AG10803 (cell line): ENCODE measurements at regions not wholly inside any gene's neighbourhood (a gene's known extent, or its start where the extent isn't known, plus 50 kb on each side); places are given as distances from the start of the nearest gene placed in this dataset.

Source experiments
- DNase-seq: peaks from one replicate; pipeline ENCODE4 v3.0.0; 2010; ENCODE audit warnings: low read depth
- H3K4me3 ChIP-seq: 2 replicates; pipeline ENCODE4 v1.5.1; 2011; ENCODE audit warnings: mild to moderate bottlenecking, low read length, control low read depth
- TF ChIP-seq, protein P1 (sequence below): conservative IDR thresholded peaks from 2 replicates; pipeline ENCODE4 v1.5.1; 2011; ENCODE audit warnings: mild to moderate bottlenecking, low read length, control low read depth, inconsistent platforms

DNA sequence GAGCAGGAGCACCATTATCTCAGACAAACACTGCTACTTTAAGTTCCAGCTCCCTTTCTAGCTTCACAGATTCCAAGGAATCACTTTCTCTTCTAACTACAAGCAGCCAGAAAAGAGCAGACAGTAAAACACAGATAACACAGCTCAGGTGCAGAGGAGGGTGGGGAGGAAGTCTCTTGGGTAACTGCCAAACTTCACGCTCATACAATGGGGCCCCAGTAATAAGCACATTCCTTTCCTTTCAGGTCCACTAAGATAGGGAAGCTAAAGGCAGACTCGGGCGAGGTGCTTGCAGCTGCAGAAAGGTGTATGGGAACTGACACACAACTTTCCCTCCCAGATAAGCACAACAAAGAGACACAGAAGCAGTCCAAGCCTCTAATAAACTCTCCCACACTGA, 69.2 kb upstream of the OR9G4 start:
- TF ChIP-seq, protein P1, sequence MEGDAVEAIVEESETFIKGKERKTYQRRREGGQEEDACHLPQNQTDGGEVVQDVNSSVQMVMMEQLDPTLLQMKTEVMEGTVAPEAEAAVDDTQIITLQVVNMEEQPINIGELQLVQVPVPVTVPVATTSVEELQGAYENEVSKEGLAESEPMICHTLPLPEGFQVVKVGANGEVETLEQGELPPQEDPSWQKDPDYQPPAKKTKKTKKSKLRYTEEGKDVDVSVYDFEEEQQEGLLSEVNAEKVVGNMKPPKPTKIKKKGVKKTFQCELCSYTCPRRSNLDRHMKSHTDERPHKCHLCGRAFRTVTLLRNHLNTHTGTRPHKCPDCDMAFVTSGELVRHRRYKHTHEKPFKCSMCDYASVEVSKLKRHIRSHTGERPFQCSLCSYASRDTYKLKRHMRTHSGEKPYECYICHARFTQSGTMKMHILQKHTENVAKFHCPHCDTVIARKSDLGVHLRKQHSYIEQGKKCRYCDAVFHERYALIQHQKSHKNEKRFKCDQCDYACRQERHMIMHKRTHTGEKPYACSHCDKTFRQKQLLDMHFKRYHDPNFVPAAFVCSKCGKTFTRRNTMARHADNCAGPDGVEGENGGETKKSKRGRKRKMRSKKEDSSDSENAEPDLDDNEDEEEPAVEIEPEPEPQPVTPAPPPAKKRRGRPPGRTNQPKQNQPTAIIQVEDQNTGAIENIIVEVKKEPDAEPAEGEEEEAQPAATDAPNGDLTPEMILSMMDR, result no peak
- DNase-seq, result no peak
- no peak overlapping the region for H3K4me3 ChIP-seq

DNA sequence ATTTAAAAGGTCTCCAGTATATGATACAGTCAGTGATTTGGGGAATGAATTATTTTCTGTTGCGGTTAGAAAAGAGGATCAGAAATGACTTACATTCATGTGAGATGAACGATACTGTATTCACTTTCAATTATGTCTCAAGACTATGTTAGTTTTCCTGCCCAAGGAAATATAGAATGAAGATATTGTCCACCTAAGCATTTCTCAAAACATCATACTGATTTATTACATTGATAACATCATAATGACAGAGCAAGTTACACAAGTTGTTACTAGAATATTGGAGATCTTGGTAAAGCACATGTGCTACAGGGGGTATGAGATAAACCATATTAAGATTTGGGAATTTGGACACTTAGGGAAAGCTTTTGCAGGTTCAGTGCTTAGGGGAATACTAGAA, 67.8 kb upstream of the OR9G4 start:
- H3K4me3 ChIP-seq, result no peak overlapping the region
- no peak for DNase-seq
- TF ChIP-seq, protein P1, result no peak

DNA sequence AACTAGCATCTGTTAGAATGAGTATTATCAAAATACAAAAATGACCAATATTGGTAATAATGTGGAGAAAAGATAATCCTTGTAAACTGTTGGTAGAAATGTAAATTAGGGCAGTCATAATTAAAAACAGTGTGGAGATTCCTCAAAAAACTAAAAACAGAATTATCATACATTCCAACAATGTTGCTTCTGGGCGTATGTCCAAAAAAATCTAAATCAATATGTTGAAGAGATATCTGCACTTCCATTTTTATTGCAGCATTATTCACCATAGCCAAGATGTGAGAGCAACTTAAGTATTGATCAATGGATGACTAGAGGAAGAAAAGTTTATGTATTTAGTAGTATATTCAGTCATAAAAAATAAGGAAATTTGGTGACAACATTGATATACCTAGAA, 59.8 kb upstream of the OR9G4 start:
- no peak overlapping the region for H3K4me3 ChIP-seq
- no peak for DNase-seq
- TF ChIP-seq, protein P1, result no peak

DNA sequence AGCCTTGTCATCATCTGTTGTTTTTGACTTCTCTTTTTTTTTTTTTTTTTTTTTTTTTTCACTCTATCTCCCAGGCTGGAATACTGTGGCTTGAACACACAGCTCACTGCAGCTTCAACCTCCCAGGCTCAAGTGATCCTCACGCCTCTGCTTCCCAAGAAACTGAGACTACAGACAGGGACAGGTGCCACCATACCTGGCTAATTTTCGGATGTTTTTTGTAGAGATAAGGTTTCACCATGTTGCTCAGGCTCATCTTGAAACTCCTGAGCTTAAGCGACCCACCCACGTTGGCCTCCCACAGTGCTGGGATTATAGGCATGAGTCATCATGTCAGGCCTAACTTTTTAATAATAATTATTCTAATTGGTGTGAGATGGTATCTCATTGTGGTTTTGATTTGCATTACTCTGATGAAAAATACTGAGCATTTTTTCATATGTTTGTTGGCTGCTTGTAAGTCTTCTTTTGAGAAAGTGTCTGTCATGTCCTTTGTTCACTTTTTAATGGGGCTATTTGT, 51.3 kb upstream of the OR9G4 start:
- TF ChIP-seq, protein P1, result no peak
- H3K4me3 ChIP-seq, result no peak overlapping the region
- DNase-seq, result no peak
